Stimulated activated CD4-positive, alpha-beta T cell treated with anti-CD3 and anti-CD28 coated beads, Interleukin-4, amount 100 ng/mL, for 4 hours (primary cell): ENCODE measurements at regions not wholly inside any gene's neighbourhood (a gene's known extent, or its start where the extent isn't known, plus 50 kb on each side); places are given as distances from the start of the nearest gene placed in this dataset.
"Not testable (repeated sequence)": the region's sequence is repeated elsewhere in the genome, so short reads cannot be mapped to it uniquely, and the experiment has no call there.

Experiments
- DNase-seq, 2 experiments: peaks; one replicate each; pipeline ENCODE4 v3.0.0-alpha.2; 2020

DNA sequence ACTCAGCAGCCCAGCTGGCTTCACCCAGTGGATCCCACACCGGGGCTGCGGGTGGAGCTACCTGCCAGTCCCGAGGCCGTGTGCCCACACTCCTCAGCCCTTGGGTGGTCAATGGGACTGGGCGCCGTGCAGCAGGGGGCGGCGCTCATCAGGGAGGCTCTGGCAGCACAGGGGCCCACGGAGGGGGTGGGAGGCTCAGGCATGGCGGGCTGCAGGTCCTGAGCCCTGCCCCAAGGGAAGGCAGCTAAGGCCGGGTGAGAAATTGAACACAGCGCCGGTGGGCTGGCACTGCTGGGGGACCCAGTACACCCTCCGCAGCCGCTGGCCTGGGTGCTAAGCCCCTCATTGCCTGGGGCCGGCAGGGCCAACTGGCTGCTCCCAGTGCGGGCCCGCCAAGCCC is 1017.1 kb upstream of the FLRT2 start:
- not testable (repeated sequence) for DNase-seq

DNA sequence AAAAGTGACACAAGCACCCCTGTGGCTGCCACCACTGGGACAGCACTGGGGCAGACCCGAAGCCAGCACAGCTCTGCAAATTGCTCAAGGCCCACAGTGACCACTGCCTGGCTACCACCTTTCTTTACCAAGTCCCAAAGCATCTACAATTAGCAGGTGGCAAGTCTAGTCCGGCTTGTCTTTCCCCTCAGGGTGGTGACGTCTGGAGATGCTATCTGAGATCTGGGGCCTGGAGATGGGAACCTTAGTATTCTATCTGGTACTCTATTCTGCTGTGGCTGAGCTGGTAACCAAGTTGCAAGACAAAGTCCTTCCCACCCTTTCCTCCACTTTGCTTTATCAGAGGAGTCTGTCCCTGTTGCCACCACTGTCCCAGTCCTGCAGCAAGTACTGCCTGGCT is 1010.1 kb upstream of the FLRT2 start:
- DNase-seq = no peak

DNA sequence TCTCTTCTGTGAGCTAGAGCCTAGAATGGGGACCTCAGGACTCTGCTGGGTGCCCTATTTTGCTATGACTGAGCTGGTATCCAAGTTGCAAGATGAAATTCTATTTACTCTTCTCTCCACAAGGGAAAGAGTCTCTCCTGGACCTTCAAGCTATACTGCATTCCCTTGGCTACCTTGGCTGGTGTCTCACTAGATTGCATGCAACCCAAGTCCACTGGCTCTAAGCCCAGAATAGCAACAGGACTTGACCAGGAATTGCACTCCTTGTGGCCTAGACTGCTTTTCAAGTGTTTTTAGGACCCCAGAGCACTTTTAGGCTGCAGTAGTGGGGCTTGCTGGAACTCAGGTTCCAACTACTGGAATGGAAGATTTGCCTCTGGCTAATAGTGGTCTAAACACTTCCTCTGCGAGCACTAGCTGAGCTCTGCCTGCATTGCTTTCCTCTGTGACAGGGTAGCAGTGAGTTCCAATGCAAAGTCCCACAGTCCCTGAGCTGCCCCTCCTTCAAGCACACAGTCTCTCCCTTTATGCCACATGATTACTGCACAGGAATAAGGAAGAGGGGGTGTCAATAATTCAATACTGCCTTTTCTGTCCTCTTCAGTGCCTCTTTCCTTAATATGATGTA is 1009.1 kb upstream of the FLRT2 start:
- no peak for DNase-seq

DNA sequence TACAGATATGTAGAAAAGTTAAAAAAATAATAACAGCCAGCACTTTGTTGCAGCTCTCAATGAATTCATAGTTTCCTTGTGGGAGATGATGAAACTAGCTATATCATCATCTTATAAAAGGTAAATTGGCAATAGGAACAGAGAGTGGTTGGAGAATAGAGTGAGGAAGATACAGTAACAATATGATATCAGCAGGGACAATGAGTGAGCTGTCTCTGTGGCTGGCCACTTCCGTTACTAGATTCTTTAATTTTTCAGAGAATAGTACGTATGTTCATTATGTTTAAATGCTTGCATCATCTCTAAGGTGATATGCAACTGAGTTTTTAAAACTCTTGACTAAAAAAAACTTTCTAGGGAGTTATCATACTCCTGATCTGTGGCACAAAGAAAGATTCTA is 1006.2 kb upstream of the FLRT2 start:
- no peak for DNase-seq

DNA sequence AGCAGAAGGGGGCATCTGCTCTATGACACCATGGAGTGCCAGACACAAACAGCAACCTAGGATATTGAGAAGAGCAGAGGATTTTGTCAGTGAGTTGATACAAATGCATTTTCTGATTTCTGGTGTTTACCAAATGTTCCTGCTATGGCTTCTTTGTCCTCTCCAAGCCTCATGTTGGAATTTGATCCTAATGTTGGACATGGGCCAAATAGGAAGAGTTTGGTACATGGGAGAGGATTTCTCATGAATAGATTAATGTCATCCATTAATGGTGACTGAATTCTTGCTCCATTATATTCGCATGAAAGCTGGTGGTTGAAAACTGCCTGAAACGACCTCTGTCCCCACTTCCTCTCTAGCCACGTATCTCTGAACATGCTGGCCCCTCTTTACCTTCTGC is 1002.2 kb upstream of the FLRT2 start:
- no peak for DNase-seq

DNA sequence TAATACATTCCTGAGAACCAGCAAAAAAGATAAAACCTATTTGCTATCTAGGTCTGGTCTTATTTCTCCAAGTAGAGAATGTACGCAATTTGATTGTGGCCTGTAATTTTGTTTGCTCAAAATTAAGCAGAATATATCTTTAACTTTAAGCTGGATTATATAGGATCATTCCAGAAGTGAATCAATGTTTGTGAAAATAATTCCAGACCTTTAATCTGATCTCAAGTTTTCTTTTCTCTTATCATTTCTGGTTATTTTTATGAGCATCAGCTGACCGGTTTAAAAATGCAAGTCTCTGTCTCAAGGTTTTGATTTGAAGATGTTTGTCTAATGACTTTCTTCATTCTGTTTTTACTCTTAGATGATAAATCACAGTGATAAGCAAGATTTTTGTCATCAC is 997.9 kb upstream of the FLRT2 start:
- DNase-seq = no peak

DNA sequence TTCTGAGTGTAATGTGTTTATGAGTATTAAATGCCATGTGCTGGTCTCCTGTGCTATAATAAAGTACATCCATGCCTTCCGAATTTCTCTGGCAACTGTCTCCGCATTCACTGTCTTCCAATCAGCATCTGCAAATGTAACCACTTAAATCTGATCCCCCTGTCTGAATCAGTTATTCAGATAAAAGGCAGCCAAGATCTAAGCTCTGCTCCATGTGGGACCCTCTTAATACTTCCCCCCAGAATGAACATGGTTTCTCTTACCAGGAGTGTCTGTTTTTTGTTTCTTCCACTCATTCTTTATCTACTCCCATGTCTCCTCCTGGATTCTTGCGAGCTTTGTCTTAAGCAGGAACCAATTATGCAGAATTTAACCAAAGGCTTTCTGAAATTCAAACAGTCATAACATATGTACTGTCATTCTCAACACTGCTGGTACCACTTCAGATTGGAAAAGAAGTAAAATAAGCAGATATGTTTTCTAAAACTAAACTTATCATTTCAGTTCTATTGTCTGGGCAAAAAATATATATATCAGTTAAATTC is 996.7 kb upstream of the FLRT2 start:
- DNase-seq = no peak

DNA sequence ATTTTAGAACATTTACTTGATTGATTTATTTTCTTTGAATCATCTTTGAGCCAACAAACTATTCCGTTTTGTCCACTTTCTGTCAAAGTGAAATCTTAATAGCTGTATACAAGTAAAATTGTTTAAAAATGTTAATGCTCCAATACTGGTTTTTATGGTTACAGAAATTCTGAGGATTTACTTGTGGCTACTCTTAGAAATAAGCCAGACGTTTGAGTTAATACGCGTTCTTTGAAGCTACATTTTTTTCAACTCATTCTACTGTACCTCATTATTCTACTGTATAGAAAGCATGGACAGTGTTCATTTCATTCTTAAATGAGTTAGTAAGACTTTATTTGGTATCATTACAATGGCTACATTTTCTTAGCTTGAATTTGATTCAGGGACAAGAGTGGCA is 996.2 kb upstream of the FLRT2 start:
- no peak for DNase-seq

DNA sequence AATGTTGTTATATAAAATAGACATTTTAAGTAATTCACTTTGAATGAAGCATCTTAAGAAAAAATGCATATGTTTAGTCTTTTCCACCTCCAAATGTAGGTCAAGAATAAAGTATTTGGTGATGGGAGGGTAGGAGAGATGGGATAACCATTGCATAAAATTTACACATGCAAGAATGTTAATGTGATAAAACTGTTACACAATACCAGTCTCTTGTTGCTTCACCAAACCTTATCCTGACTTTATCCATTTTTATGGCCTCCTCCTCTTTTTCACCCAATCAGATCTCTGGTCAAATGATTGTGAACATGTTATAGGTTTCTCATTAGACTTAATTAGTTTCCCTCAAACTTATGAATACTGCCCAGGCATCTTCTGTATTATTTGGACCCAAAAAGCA is 994.5 kb upstream of the FLRT2 start:
- no peak for DNase-seq

DNA sequence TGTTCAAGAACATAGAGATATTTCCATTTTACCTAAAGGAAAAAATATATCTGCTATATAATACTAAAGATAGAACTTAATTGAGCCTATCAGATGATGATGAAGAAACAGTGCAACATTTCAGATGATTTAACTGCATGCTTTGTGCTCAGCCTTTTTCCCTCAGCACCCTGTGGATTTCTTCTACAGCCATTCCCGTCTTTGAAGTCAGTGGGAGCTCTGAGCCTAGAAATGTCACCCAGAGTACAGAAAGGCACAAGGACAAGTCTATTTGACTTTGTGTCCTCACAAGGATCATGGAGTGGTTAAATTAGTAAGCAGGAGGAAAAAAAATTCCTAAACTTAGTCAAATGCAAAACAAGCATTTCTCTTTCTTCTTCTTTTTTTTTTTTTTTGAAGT is 994.0 kb upstream of the FLRT2 start:
- DNase-seq = no peak

DNA sequence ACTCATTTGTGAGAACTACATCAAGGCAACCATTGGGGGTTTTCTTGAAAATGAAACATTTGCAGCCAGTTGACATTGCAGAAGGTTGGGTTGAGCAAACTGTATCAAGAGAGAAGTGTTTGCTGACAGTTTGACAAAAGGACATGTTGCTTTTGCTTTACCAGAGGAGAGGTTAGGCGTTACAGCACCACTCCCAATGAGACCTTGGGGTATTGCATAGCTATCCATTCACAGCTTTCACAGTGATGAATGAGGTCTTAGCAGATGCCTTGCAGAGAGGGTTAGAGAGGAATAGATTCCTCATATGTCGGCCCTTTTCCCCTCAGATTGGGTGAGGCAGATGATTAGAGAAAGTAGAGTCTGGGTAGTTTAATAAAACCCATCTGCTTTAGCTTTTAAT is 988.9 kb upstream of the FLRT2 start:
- DNase-seq = no peak

DNA sequence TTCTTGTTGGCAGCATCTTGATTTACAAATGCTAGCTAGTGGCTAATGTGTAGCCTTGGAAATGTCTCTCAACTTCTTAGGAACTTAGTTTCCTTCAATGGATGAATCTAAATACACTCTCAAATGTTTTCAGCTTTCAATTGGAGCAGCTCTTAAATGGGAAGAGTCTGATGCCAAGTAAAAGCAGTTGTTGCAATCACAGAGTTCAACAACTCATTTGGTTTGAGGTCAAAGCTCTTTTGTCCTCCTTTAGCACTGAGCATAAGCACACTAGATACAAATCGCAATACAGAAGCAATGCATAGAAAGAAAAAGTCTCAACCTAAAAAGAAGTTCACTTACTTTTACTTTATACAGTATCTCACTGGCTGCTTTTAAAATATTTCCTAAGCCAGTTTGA is 986.1 kb upstream of the FLRT2 start:
- no peak for DNase-seq

DNA sequence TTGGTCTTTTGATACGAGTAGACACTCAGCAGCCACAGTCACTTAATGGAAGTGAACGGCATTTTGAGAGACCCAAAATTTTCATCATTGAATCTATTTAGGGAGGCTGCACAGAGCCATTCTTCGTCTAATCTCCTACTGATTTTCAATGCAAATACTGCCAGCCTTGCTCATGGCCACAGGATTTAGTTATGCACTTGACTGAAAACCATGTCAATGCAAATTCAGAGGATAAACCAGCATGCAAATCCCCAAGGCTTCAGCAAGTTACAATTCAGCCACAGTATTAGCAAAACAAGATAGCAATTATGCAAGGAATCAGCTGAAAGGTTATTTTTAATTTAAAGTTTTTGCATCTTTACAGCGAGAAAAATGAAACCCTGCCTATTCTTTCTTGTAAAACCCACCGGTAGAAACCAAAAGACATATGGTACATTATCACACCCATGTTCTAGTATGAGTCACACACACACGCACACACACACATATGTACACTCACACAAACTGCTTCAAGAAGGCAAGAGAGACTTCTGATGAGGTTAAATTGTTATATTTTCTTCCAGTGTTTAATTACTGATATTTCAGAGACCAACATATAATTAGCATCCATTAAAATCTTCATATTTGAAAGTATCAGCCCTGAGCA is 985.3 kb upstream of the FLRT2 start:
- DNase-seq = no peak

DNA sequence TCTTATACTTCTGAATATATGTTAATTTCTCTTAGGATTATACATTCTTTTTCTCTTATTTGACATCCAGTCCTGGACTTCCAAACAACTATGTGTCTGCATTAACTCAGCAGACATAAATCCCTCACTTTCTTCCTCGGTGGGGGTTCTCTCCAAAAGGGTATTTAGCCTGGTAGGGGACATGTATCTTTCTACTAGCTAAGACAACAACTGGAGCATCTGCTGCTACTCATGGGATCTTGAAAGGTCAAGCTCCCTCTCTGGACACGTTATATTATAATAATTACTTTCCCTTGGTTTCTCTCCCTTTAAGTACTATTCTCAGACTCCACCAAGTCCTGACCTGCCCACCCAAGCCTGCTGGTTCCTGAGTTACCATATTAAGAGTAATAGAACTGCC is 983.7 kb upstream of the FLRT2 start:
- DNase-seq = no peak

DNA sequence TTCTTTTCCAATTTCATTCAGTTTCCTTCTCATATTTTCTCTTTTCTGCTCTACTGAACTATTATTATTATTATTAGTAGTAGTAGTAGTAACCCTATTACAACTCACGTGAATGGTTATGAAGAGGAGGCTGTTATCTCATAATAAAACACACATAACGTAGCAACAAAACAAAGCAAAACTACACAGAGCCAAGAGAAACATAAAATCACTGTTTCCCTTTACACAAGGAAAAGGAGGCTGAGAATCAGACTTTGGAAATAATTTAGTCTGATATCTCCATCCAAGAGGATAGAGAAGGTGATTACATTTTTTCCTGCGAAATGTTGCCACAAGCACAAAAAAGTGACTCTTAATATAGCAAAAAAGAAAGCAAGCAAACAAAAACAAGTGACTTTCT is 975.8 kb upstream of the FLRT2 start:
- no peak for DNase-seq

DNA sequence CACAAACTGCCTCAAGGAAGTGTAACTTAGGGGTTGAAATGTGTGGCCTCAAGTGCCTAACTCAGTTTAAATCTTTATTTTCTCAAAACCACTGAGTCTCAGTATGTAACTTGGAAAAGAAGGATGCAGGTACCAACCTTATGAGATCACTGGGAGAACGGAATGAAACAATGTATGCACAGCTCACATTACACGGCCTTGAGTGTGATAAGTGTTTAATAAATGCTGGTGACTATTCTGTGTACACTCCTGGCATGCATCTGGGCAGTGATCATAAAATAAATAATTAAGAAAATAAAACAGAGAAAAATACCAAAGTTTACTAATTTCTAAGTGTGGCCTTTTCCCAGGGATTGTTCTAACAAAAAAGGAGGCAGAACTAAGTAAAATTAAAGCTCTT is 974.5 kb upstream of the FLRT2 start:
- DNase-seq = no peak

DNA sequence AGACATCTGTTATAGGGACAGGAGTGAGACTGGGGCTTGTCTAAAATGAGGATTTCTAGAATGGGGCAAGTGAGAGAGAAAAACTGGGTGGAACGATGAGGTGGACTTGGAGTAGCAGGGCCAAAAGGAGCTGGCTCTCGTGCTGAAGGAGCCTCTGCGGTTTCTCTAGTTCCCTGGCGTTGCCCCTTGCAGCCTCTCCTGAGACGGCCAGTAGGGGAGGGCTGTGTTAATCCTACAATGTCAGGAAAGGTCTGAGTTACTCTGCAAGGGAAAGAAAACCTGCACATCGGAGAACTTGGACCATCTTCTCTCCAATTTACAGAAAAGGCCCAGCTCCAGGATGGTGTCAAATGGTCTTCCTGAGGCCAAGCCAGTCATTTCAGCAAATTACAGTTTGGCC is 963.8 kb upstream of the FLRT2 start:
- no peak for DNase-seq

DNA sequence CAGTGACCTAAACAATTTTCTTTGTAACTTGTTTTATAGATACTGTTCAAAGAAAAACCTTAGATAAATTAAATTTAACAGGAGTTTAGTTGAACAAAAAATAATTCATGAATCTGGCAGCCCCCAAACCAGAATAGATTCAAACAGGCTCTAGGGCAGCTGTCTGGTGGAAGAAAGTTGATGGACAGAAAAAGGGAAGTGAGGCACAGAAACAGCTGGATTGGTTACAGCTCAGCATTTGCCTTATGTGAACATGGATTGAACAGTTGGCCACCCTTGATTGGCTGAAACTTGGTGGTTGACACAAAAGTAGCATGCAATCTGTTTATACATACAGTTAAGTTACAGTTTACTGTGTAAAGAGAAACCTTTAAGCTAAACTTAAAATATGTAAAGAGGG is 954.3 kb upstream of the FLRT2 start:
- DNase-seq = no peak

DNA sequence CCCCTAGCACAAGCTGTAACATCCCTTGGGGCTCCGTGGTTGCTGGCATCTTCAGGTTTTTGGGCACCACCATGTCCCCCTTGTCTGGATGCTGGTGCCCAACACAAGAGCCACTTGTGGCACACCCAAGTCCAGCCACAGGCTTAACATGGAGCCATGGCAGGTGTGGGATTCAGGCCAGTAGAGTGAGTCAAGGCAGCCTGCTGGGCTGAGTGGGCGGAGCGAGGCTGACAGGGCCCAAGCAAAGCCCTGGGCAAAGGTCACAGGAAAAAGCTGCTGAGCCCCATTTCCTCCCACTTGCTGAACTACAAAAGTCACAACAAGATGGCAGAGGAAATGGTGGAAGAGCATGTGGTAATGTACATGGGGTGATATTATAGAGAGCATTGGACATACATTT is 950.7 kb upstream of the FLRT2 start:
- DNase-seq = no peak

DNA sequence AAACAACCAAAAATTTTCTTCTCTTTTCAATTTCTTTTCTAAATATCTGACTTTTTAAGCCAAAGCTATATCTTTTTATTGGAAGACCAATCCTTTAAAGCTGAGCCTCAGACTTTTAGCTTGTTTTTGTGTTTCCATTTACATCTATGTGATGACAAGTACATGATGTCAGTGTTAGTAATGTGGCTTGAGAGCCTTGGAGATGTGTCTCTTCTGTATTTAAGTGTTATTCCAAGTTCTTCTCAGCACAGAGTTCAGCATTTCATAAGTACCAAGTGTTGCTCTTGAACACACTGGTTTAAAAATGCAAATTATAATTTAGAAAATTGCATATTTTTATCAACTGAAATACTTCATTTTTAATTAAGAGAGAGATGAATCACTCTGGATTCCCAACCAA is 948.9 kb upstream of the FLRT2 start:
- DNase-seq = no peak

DNA sequence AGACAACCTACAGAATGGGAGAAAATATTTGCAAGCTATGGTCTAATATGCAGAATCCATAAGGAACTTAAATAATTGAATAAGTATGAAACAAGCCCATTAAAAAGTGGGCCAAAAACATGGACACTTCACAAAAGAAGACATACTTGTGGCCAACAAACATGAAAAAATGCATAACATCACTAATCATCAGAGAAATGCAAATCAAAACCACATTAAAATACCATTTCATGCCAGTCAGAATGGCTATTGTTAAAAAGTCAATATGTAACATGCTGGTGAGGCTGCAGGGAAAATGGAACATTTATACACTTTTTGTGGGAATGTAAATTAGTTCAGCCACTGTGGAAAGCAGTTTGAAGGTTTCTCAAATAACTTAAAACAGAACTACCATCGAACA is 945.4 kb upstream of the FLRT2 start:
- DNase-seq = no peak

DNA sequence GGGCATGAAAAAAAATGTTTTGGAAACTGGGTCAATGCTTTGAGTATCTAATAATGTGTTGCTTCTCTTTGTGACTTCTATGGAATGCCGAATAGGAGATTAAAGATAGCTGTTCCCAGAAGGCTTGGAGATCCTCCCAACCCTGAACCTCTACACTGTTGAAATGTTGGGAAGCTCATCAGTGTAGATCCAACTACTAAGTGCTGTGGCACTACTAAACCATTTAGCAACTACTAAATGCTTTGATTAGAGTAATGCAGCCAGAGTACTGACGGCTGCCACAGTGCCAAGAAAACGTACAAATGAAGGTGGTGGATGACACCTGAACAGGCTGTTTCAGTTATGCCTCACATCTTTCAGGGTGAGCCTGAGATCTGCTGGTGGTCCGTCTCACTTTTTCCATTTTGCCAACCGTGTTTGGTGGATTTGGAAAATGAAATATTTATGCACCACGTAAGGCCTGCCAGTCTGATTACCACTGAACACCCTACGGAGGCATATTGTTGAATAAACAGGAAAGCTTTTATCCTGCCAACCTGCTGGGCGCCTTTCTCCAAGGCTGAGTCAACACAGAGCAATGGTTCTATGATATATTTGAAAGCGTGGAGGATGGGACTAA is 938.0 kb upstream of the FLRT2 start:
- no peak for DNase-seq

DNA sequence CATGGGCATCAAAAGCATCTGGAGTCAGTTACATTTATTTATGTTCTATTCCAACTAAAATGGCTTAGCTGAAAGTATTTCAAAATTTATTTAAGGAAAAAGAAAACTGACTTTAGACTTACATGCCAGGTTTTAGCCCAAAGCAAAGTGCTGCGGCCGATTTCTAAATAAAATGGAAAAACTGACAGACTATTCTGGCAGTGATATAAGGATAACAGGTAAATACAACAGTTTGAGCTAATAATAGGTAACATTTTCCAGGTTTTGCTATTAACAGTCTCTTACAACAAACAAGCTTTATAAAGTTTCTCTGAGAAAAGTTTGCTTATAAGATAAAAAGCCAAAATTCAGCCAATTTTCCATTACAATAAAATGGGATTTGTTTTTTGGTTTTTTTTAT is 937.2 kb upstream of the FLRT2 start:
- no peak for DNase-seq

DNA sequence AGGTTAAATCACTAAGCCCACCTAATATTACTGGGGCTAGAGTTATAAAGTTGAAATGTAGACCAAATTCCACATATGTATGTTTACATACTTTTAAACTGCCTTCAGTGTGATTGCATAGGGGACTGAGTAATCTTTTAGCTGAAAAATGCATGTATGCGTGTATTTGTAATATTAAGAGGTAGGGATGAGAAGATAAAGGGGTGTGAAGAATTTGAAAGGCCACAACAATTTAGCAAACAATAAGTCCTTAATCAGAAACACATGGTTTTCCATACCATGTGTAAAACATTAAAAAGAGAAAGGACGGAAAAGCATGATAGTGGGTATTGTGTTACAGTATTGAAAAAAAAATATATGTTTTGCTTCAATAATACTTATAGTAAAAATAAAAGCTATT is 919.9 kb upstream of the FLRT2 start:
- no peak for DNase-seq

DNA sequence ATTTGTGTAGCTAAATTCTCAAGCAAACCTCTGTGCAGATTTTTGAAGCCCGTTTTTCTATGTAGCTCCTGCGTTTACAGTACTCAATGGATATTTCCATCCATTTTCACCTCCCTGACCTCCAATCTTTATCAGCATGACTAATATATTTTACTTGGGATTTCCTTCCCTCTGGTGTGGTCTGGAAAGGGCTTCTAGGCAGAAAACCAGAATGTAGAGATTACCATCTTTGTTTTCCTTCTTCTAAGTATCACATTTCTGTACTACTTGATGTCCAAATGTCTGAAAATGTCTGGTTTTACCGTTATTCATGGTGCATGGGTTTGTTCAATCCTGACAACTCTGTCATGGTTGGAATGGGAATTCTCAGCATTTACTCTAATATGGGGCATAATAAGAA is 907.6 kb upstream of the FLRT2 start:
- DNase-seq = no peak
